Uterus (tissue), 3 donors: ENCODE measurements at regions not wholly inside any gene's neighbourhood (a gene's known extent, or its start where the extent isn't known, plus 50 kb on each side); places are given as distances from the start of the nearest gene placed in this dataset.

Experiments
- DNase-seq, 2 donors: peaks; one replicate each; pipeline ENCODE4 v3.0.0-alpha.2; 2019 to 2020
- H3K27ac ChIP-seq, 2 donors: fragments of 200-600 bp; sonication (generic); 1 replicate in 1 of 2; 2 replicates in 1 of 2; pipeline ENCODE4 v1.5.1; 2016 to 2018
- H3K27me3 ChIP-seq, 2 donors: fragments of 200-600 bp; sonication (generic); one replicate each; pipeline ENCODE4 v1.5.1; 2018 to 2019; ENCODE audit warnings: control low read depth in 1 of 2
- H3K36me3 ChIP-seq, 2 donors: fragments of 200-600 bp; sonication (generic); one replicate each; pipeline ENCODE4 v1.5.1; 2019; ENCODE audit warnings: control low read depth in 1 of 2
- H3K4me1 ChIP-seq, 2 donors: fragments of 200-600 bp; sonication (generic); one replicate each; pipeline ENCODE4 v1.5.1; 2018 to 2019; ENCODE audit warnings: control low read depth in 1 of 2
- H3K4me3 ChIP-seq, 2 donors: fragments of 200-600 bp; sonication (generic); 1 replicate in 1 of 2; 2 replicates in 1 of 2; pipeline ENCODE4 v1.5.1; 2018 to 2019; ENCODE audit warnings: mild to moderate bottlenecking in 1 of 2
- H3K9me3 ChIP-seq, 2 donors: fragments of 200-600 bp; sonication (generic); one replicate each; pipeline ENCODE4 v1.5.1; 2019; ENCODE audit warnings: control low read depth in 1 of 2
- CTCF ChIP-seq, 4 experiments: fragments of 200-600 bp in 2 of 4; fragments of 450-650 bp in 2 of 4; sonication (generic) in 2 of 4; IDR thresholded peaks; one replicate each; pipeline ENCODE4 v1.5.1; 2016 to 2019; ENCODE audit warnings: antibody characterized with exemption in 4 of 4, mild to moderate bottlenecking in 2 of 4, moderate library complexity in 1 of 4
- POLR2A ChIP-seq, 2 donors: fragments of 450-650 bp; IDR thresholded peaks; one replicate each; pipeline ENCODE4 v1.6.1; 2016; ENCODE audit warnings: antibody characterized with exemption in 2 of 2, mild to moderate bottlenecking in 1 of 2, moderate library complexity in 1 of 2
- intact Hi-C: fragments of 100-400 bp; cut with DNase I; formaldehyde crosslinking; loops from one replicate; pipeline ENCODE4 v1.15.1; 2023; ENCODE audit warnings: low total_unique reads
- donor health status: DM: yes; HTN: yes; CAD: no.

- Histone ChIP-seq H3K4me1 (no peaks in the 10 kb centered on the region), H3K36me3 (no peaks in the 10 kb centered on the region), H3K9me3 (no peaks in the 10 kb centered on the region), H3K27ac (no peak overlapping the region), H3K4me3 (no peak overlapping the region), H3K27me3 (no peaks in the 10 kb centered on the region)
- TF ChIP-seq CTCF (IDR thresholded peaks at IDR 0.05) (no peak), POLR2A (IDR thresholded peaks at IDR 0.05) (no peak)
- intact Hi-C loops: no loop called here
- no peak for DNase-seq
Measured at GRCh38 chr20:1832634-1833033, 62.6 kb upstream of the SIRPA start.

- DNase-seq: no peak
- Histone ChIP-seq H3K36me3 (no peaks in the 10 kb centered on the region), H3K27ac (no peak overlapping the region), H3K4me1 (no peaks in the 10 kb centered on the region), H3K4me3 (no peak overlapping the region), H3K27me3 (no peaks in the 10 kb centered on the region), H3K9me3 (no peaks in the 10 kb centered on the region)
- intact Hi-C loops: no loop called here
- no peak for TF ChIP-seq CTCF (IDR thresholded peaks at IDR 0.05)
- no peak for TF ChIP-seq POLR2A (IDR thresholded peaks at IDR 0.05)
Measured at GRCh38 chr20:1831606-1832005, 63.6 kb upstream of the SIRPA start.

DNA sequence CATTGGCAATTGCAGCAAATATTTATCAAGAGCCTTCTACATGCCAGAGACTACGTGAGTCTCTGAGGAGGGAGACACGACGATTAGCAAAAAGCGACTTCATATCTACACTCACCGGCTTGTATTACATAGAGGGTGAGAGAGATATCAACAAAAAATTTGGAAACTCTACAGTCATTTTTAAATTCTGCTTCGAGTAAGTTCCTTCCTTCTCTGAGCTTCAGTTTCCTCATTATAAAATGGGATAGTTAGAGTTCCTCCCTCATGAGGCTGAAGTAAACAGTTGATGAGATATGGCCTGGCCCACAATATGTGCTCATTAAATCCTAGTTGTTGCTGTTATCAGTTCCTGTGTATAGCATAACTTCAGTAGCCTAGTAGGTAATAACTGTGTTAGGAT lies 64.1 kb upstream of the SIRPA start:
- Histone ChIP-seq H3K9me3 (no peaks in the 10 kb centered on the region), H3K27ac (no peak overlapping the region), H3K27me3 (no peaks in the 10 kb centered on the region), H3K4me3 (no peak overlapping the region), H3K36me3 (no peaks in the 10 kb centered on the region), H3K4me1 (no peaks in the 10 kb centered on the region)
- no peak for TF ChIP-seq CTCF (IDR thresholded peaks at IDR 0.05)
- no peak for TF ChIP-seq POLR2A (IDR thresholded peaks at IDR 0.05)
- no peak for DNase-seq
- intact Hi-C loops: no loop called here

- H3K4me1 ChIP-seq: no peaks in the 10 kb centered on the region
- no peaks in the 10 kb centered on the region for H3K9me3 ChIP-seq
- no peak for DNase-seq
- TF ChIP-seq POLR2A (IDR thresholded peaks at IDR 0.05): no peak
- no peak overlapping the region for H3K27ac ChIP-seq
- intact Hi-C loops: no loop called here
- H3K27me3 ChIP-seq: no peaks in the 10 kb centered on the region
- H3K4me3 ChIP-seq: no peak overlapping the region
- no peaks in the 10 kb centered on the region for H3K36me3 ChIP-seq
Measured at GRCh38 chr20:1830240-1830639, 65.0 kb upstream of the SIRPA start.

- no peak for DNase-seq
- Histone ChIP-seq H3K27ac (no peak overlapping the region), H3K4me1 (no peaks in the 10 kb centered on the region), H3K36me3 (no peaks in the 10 kb centered on the region), H3K9me3 (no peaks in the 10 kb centered on the region), H3K27me3 (no peaks in the 10 kb centered on the region), H3K4me3 (no peak overlapping the region)
- intact Hi-C loops: no loop called here
- TF ChIP-seq CTCF (IDR thresholded peaks at IDR 0.05) (no peak), POLR2A (IDR thresholded peaks at IDR 0.05) (no peak)
Measured at GRCh38 chr20:1829531-1829930, 65.7 kb upstream of the SIRPA start.

DNA sequence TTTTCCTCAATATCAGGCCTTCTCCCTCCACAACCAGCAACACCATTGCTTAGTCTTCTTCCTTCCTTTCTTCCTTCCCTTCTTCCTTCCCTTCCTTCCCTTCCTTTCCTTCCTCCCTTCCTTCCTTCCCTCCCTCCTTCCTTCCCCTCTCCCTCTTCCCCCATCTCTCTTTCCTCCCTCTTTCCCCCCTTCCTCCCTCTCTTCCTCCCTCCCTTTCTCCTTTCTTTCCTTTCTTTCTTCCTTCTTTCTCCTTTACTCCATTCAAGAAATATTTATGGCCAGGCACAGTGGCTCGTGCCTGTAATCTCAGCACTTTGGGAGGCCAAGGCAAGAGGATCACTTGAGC lies 66.4 kb upstream of the SIRPA start:
- Histone ChIP-seq H3K27ac (no peak overlapping the region), H3K4me3 (no peak overlapping the region), H3K27me3 (no peaks in the 10 kb centered on the region), H3K9me3 (peaks cover 0 to under 1% of the 10 kb centered on the region in 2 donors), H3K4me1 (no peaks in the 10 kb centered on the region), H3K36me3 (no peaks in the 10 kb centered on the region)
- no peak for TF ChIP-seq CTCF (IDR thresholded peaks at IDR 0.05)
- no peak for TF ChIP-seq POLR2A (IDR thresholded peaks at IDR 0.05)
- intact Hi-C loops: no loop called here
- no peak for DNase-seq
